Endothelial cell of umbilical vein (primary cell): ENCODE measurements at regions not wholly inside any gene's neighbourhood (a gene's known extent, or its start where the extent isn't known, plus 50 kb on each side); places are given as distances from the start of the nearest gene placed in this dataset.

ENCODE experiments used
- BruUV-seq: library from RNA; stranded (reverse); fragments of 400-500 nt; replicated peaks from 2 replicates; lab custom pipeline; 2021; lab: Mats Ljungman, UMichigan
- CTCF ChIA-PET: fragments of 300-600, 350-600 bp; sonication (Branson Sonifier 250); formaldehyde crosslinking; loops from one replicate; lab custom pipeline; 2021; ENCODE audit warnings: antibody characterized with exemption, inconsistent platforms; lab: Charles Lee
- POLR2A ChIA-PET: fragments of 300-600, 350-600 bp; sonication (Branson Sonifier 250); formaldehyde crosslinking; loops from one replicate; lab custom pipeline; 2021; ENCODE audit warnings: antibody characterized with exemption, inconsistent platforms; lab: Charles Lee
- DNase-seq: peaks from one replicate; pipeline ENCODE4 v3.0.0-alpha.2; 2011; ENCODE audit warnings: low read depth, low spot score
- FAIRE-seq: peaks from 2 replicates; lab custom pipeline; 2011; peaks lifted over from hg19 to GRCh38; lab: Jason Lieb, UNC
- H2AFZ ChIP-seq: 2 replicates; pipeline ENCODE4 v1.6.0; 2012; ENCODE audit warnings: low read depth, low read length, control low read depth, inconsistent platforms
- H3K27ac ChIP-seq: 2 replicates; pipeline ENCODE4 v1.5.1; 2011; ENCODE audit warnings: low read depth, mild to moderate bottlenecking, control low read depth, low read length, moderate library complexity; ENCODE audit not compliant: insufficient read depth
- H3K27me3 ChIP-seq, 2 experiments: 2 replicates each; pipeline versions ENCODE4 v1.6.0 to v1.6.1; 2011; ENCODE audit warnings: low read length in 2 of 2, mixed read lengths in 1 of 2; ENCODE audit not compliant: control insufficient read depth in 2 of 2, insufficient read depth in 2 of 2
- H3K36me3 ChIP-seq, 2 experiments: 2 replicates in 1 of 2; 3 replicates in 1 of 2; pipeline ENCODE4 v1.5.1; 2011; ENCODE audit warnings: low read length in 2 of 2, mild to moderate bottlenecking in 1 of 2, moderate library complexity in 1 of 2; ENCODE audit not compliant: control insufficient read depth in 2 of 2, insufficient read depth in 2 of 2; ENCODE audit errors: extremely low read depth in 1 of 2
- H3K4me1 ChIP-seq: 3 replicates; pipeline ENCODE4 v1.5.1; 2011; ENCODE audit warnings: mild to moderate bottlenecking, low read length; ENCODE audit not compliant: control insufficient read depth, insufficient read depth; ENCODE audit errors: extremely low read depth
- H3K4me2 ChIP-seq: 2 replicates; pipeline ENCODE4 v1.6.1; 2011; ENCODE audit warnings: low read length, control low read depth, mixed read lengths; ENCODE audit not compliant: insufficient read depth
- H3K4me3 ChIP-seq, 3 experiments: fragments of 200-600 bp in 1 of 3; sonication (generic), shearing (Covaris generic) in 1 of 3; replicated peaks in 1 of 3; 2 replicates each; pipeline ENCODE4 v1.5.1; 2011 to 2016; ENCODE audit warnings: control low read depth in 3 of 3, low read length in 3 of 3, mild to moderate bottlenecking in 2 of 3, inconsistent platforms in 1 of 3, low read depth in 1 of 3, moderate library complexity in 1 of 3; ENCODE audit not compliant: insufficient read depth in 1 of 3
- H3K79me2 ChIP-seq: 2 replicates; pipeline ENCODE4 v1.6.0; 2012; ENCODE audit warnings: low read length, inconsistent platforms; ENCODE audit not compliant: control insufficient read depth, insufficient read depth
- H3K9ac ChIP-seq: replicated peaks from 2 replicates; pipeline ENCODE3; 2011; ENCODE audit warnings: low read length, control low read depth; ENCODE audit not compliant: insufficient read depth; ENCODE audit errors: extremely low read depth
- H3K9me1 ChIP-seq: replicated peaks from 3 replicates; pipeline ENCODE4 v1.6.0; 2011; ENCODE audit warnings: mild to moderate bottlenecking, low read length; ENCODE audit not compliant: control insufficient read depth, insufficient read depth; ENCODE audit errors: extremely low read depth
- H3K9me3 ChIP-seq: replicated peaks from 2 replicates; pipeline ENCODE4 v1.5.1; 2012; ENCODE audit warnings: low read length, inconsistent platforms; ENCODE audit not compliant: control insufficient read depth, insufficient read depth
- H4K20me1 ChIP-seq: replicated peaks from 2 replicates; pipeline ENCODE3; 2011; ENCODE audit warnings: mild to moderate bottlenecking, low read length; ENCODE audit not compliant: control insufficient read depth, insufficient read depth; ENCODE audit errors: extremely low read depth
- CTCF ChIP-seq, 2 donors: IDR thresholded peaks; 1 replicate in 1 of 2; 2 replicates in 1 of 2; pipeline ENCODE4 v1.5.1; 2011; ENCODE audit warnings: low read length in 2 of 2, mild to moderate bottlenecking in 2 of 2, moderate library complexity in 2 of 2, control low read depth in 1 of 2, inconsistent platforms in 1 of 2, low read depth in 1 of 2; ENCODE audit not compliant: insufficient read depth in 1 of 2; ENCODE audit errors: extremely low read depth in 1 of 2
- EZH2 ChIP-seq: IDR thresholded peaks from 2 replicates; pipeline ENCODE4 v1.6.1; 2012; ENCODE audit warnings: borderline replicate concordance, low read depth, mild to moderate bottlenecking, moderate library complexity, low read length, inconsistent platforms; ENCODE audit not compliant: severe bottlenecking
- FOS ChIP-seq: IDR thresholded peaks from 2 replicates; pipeline ENCODE4 v1.6.1; 2011; ENCODE audit warnings: mild to moderate bottlenecking, low read length, moderate library complexity, borderline replicate concordance; ENCODE audit not compliant: insufficient read depth
- GATA2 ChIP-seq: IDR thresholded peaks from 2 replicates; pipeline ENCODE4 v1.7.0; 2011; ENCODE audit warnings: low read depth, mild to moderate bottlenecking, moderate library complexity, mixed read lengths, low read length; ENCODE audit not compliant: insufficient read length, insufficient read depth
- JUN ChIP-seq: IDR thresholded peaks from 2 replicates; pipeline ENCODE4 v1.6.1; 2011; ENCODE audit warnings: borderline replicate concordance, low read depth; ENCODE audit not compliant: insufficient read length, insufficient read depth
- MAX ChIP-seq: IDR thresholded peaks from 2 replicates; pipeline ENCODE4 v1.6.1; 2011; ENCODE audit not compliant: insufficient read depth, insufficient read length
- MYC ChIP-seq: IDR thresholded peaks from one replicate; pipeline ENCODE4 v1.6.1; 2011; ENCODE audit warnings: mild to moderate bottlenecking, low read depth, low read length
- POLR2A ChIP-seq: IDR thresholded peaks from 2 replicates; pipeline ENCODE4 v1.6.1; 2012; ENCODE audit warnings: low read depth, mild to moderate bottlenecking, control low read depth, low read length
- POLR2AphosphoS5 ChIP-seq: IDR thresholded peaks from 2 replicates; pipeline ENCODE4 v1.6.1; 2012; ENCODE audit warnings: low read depth, mild to moderate bottlenecking, control low read depth, low read length, moderate library complexity; ENCODE audit not compliant: insufficient read depth
- dilution Hi-C: fragments of 300-500 bp; cut with MboI; formaldehyde crosslinking; loops from one replicate; pipeline ENCODE4 v1.15.0; 2019; ENCODE audit warnings: low sequenced_read_pairs; ENCODE audit not compliant: extremely low pct_ligation_motif_present
- intact Hi-C: fragments of 100-400 bp; cut with micrococcal nuclease; formaldehyde crosslinking; loops from one replicate; pipeline ENCODE4 v1.10.0; 2022

GRCh38 chr2:238698072-238698352 lies 149.9 kb upstream of the TWIST2 start:
- ChIA-PET CTCF (no interaction called here), POLR2A (no interaction called here)
- no peak for TF ChIP-seq CTCF (IDR thresholded peaks at IDR 0.05; ENCODE audit: extremely low read depth in 1 of 2, insufficient read depth in 1 of 2, low read depth in 1 of 2, low read length in 2 of 2)
- TF ChIP-seq POLR2A = no peak
- no peak for TF ChIP-seq POLR2AphosphoS5
- no peak for TF ChIP-seq FOS
- TF ChIP-seq JUN = no peak
- no peak for TF ChIP-seq MYC
- TF ChIP-seq MAX = no peak
- TF ChIP-seq EZH2 = no peak
- TF ChIP-seq GATA2 = no peak
- H3K79me2 ChIP-seq = no peaks in the 10 kb centered on the region
- DNase-seq = no peak
- no peak overlapping the region for H3K9ac ChIP-seq
- H2AFZ ChIP-seq = no peak overlapping the region
- no peaks in the 10 kb centered on the region for H4K20me1 ChIP-seq
- dilution Hi-C loops = no loop called here
- no peaks in the 10 kb centered on the region for H3K36me3 ChIP-seq
- H3K4me3 ChIP-seq = no peak overlapping the region
- H3K4me1 ChIP-seq = no peaks in the 10 kb centered on the region
- H3K27me3 ChIP-seq = no peaks in the 10 kb centered on the region
- H3K9me3 ChIP-seq = no peaks in the 10 kb centered on the region
- no TSS peak for BruUV-seq
- no peak overlapping the region for H3K4me2 ChIP-seq
- FAIRE-seq = no peak
- H3K9me1 ChIP-seq = no peaks in the 10 kb centered on the region
- no peak overlapping the region for H3K27ac ChIP-seq
- intact Hi-C loops = no loop called here
